Testis (tissue), 2 donors: ENCODE measurements at regions not wholly inside any gene's neighbourhood (a gene's known extent, or its start where the extent isn't known, plus 50 kb on each side); places are given as distances from the start of the nearest gene placed in this dataset.

Source experiments
- DNase-seq: peaks from one replicate; pipeline ENCODE4 v3.0.0-alpha.2; 2019
- H3K27ac ChIP-seq, 2 donors: fragments of 200-600 bp; sonication (generic); one replicate each; pipeline ENCODE4 v1.5.1; 2019
- H3K27me3 ChIP-seq: fragments of 200-600 bp; sonication (generic); one replicate; pipeline ENCODE4 v1.5.1; 2019
- H3K36me3 ChIP-seq: fragments of 200-600 bp; sonication (generic); one replicate; pipeline ENCODE4 v1.5.1; 2017; ENCODE audit warnings: low read depth; ENCODE audit errors: missing control alignments
- H3K4me1 ChIP-seq: fragments of 200-600 bp; sonication (generic); one replicate; pipeline ENCODE4 v1.5.1; 2019
- H3K4me3 ChIP-seq, 2 donors: fragments of 200-600 bp; sonication (generic); one replicate each; pipeline ENCODE4 v1.5.1; 2017 to 2019
- H3K9me3 ChIP-seq: fragments of 200-600 bp; sonication (generic); one replicate; pipeline ENCODE4 v1.5.1; 2017
- POLR2A ChIP-seq: fragments of 450-650 bp; IDR thresholded peaks from one replicate; pipeline ENCODE4 v1.6.1; 2017; ENCODE audit warnings: antibody characterized with exemption, mild to moderate bottlenecking, moderate library complexity
- WGBS, 2 donors: methylation state at CpG; one replicate each; pipeline ENCODE4 v1.1.5; 2018; 5-methylcytosine and 5-hydroxymethylcytosine counted together
- intact Hi-C: fragments of 100-400 bp; cut with DNase I; formaldehyde crosslinking; loops from one replicate; pipeline ENCODE4 v1.15.1; 2023; ENCODE audit warnings: low total_unique reads
- TF ChIP-seq, protein P1 (sequence below), 3 experiments: fragments of 450-650 bp in 2 of 3; fragments of 200-600 bp in 1 of 3; sonication (generic) in 1 of 3; IDR thresholded peaks; one replicate each; pipeline ENCODE4 v1.5.1; 2016 to 2019; ENCODE audit warnings: antibody characterized with exemption in 3 of 3, mild to moderate bottlenecking in 2 of 3, moderate library complexity in 1 of 3

- intact Hi-C loops, result no loop called here
- H3K27me3 ChIP-seq, result no peaks in the 10 kb centered on the region
- no peaks in the 10 kb centered on the region for H3K36me3 ChIP-seq
- no peaks in the 10 kb centered on the region for H3K9me3 ChIP-seq
- WGBS, 2 donors, result 72 to 92% methylated on average over 3 of the region's 3 CpGs
- DNase-seq, result no peak
- H3K4me3 ChIP-seq, result no peak overlapping the region
- H3K27ac ChIP-seq, result no peak overlapping the region
- H3K4me1 ChIP-seq, result no peaks in the 10 kb centered on the region
- TF ChIP-seq, protein P1, sequence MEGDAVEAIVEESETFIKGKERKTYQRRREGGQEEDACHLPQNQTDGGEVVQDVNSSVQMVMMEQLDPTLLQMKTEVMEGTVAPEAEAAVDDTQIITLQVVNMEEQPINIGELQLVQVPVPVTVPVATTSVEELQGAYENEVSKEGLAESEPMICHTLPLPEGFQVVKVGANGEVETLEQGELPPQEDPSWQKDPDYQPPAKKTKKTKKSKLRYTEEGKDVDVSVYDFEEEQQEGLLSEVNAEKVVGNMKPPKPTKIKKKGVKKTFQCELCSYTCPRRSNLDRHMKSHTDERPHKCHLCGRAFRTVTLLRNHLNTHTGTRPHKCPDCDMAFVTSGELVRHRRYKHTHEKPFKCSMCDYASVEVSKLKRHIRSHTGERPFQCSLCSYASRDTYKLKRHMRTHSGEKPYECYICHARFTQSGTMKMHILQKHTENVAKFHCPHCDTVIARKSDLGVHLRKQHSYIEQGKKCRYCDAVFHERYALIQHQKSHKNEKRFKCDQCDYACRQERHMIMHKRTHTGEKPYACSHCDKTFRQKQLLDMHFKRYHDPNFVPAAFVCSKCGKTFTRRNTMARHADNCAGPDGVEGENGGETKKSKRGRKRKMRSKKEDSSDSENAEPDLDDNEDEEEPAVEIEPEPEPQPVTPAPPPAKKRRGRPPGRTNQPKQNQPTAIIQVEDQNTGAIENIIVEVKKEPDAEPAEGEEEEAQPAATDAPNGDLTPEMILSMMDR (IDR thresholded peaks at IDR 0.05), result no peak
- no peak for TF ChIP-seq POLR2A
Measured at GRCh38 chr14:82441270-82441669, 907.6 kb upstream of the SEL1L start.

GRCh38 chr14:82445810-82446570 lies 912.3 kb upstream of the SEL1L start:
- H3K36me3 ChIP-seq, result no peaks in the 10 kb centered on the region
- no peak overlapping the region for H3K4me3 ChIP-seq
- intact Hi-C loops, result no loop called here
- no peak overlapping the region for H3K27ac ChIP-seq
- WGBS, 2 donors, result 83% methylated on average over 5 of the region's 5 CpGs
- no peak for DNase-seq
- no peaks in the 10 kb centered on the region for H3K27me3 ChIP-seq
- H3K9me3 ChIP-seq, result no peaks in the 10 kb centered on the region
- no peaks in the 10 kb centered on the region for H3K4me1 ChIP-seq
- TF ChIP-seq, protein P1 (IDR thresholded peaks at IDR 0.05), result no peak
- no peak for TF ChIP-seq POLR2A

DNA sequence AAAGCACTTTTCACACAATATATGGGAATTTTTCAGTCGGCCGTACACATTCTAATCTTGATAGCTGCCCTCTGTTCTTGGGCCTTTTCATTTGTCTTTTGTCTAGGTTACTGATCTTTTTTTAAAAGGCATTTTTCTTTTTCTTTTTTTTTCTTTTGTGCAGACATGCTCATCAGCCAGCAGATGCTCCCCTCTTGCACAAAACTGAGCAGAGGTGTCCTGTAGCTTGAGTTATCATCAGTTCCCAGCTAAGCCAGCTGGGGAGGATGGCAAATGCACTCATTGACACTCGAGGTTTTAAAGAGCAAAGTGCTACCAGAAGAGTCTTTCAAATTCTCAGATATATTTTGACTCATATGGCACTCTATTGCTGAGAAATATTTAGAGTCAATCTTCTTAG lies 913.9 kb upstream of the SEL1L start:
- H3K27ac ChIP-seq, result no peak overlapping the region
- no peaks in the 10 kb centered on the region for H3K9me3 ChIP-seq
- DNase-seq, result no peak
- H3K27me3 ChIP-seq, result no peaks in the 10 kb centered on the region
- TF ChIP-seq, protein P1 (IDR thresholded peaks at IDR 0.05), result no peak
- TF ChIP-seq POLR2A, result no peak
- no peaks in the 10 kb centered on the region for H3K4me1 ChIP-seq
- no peaks in the 10 kb centered on the region for H3K36me3 ChIP-seq
- 41 to 49% methylated on average over 3 of the region's 3 CpGs for WGBS, 2 donors
- intact Hi-C loops, result no loop called here
- H3K4me3 ChIP-seq, result no peak overlapping the region

- H3K9me3 ChIP-seq, result no peaks in the 10 kb centered on the region
- H3K27me3 ChIP-seq, result no peaks in the 10 kb centered on the region
- TF ChIP-seq, protein P1 (IDR thresholded peaks at IDR 0.05), result no peak
- no peak for TF ChIP-seq POLR2A
- no peaks in the 10 kb centered on the region for H3K36me3 ChIP-seq
- 61 to 75% methylated on average over 5 of the region's 5 CpGs for WGBS, 2 donors
- H3K27ac ChIP-seq, result no peak overlapping the region
- no peak for DNase-seq
- intact Hi-C loops, result no loop called here
- H3K4me1 ChIP-seq, result no peaks in the 10 kb centered on the region
- H3K4me3 ChIP-seq, result no peak overlapping the region
Measured at GRCh38 chr14:82449926-82450468, 916.3 kb upstream of the SEL1L start.

GRCh38 chr14:82451675-82452074 lies 918.0 kb upstream of the SEL1L start:
- Histone ChIP-seq H3K27ac (no peak overlapping the region), H3K27me3 (no peaks in the 10 kb centered on the region), H3K9me3 (no peaks in the 10 kb centered on the region), H3K36me3 (no peaks in the 10 kb centered on the region), H3K4me3 (no peak overlapping the region), H3K4me1 (no peaks in the 10 kb centered on the region)
- no peak for DNase-seq
- intact Hi-C loops, result no loop called here
- TF ChIP-seq, protein P1 (IDR thresholded peaks at IDR 0.05), result no peak
- no peak for TF ChIP-seq POLR2A
